GM12891 (cell line): ENCODE measurements at regions not wholly inside any gene's neighbourhood (a gene's known extent, or its start where the extent isn't known, plus 50 kb on each side); places are given as distances from the start of the nearest gene placed in this dataset.

ENCODE experiments used
- PAX5 ChIP-seq: IDR thresholded peaks from 2 replicates; pipeline ENCODE4 v1.6.1; 2011; ENCODE audit warnings: low read length, moderate library complexity, mild to moderate bottlenecking; ENCODE audit not compliant: insufficient read depth, severe bottlenecking
- POLR2A ChIP-seq: IDR thresholded peaks from 2 replicates; pipeline ENCODE4 v1.6.1; 2011; ENCODE audit warnings: low read depth, low read length, control low read depth
- POLR2AphosphoS5 ChIP-seq: IDR thresholded peaks from 2 replicates; pipeline ENCODE4 v1.6.1; 2011; ENCODE audit warnings: low read depth, low read length, control low read depth
- POU2F2 ChIP-seq: IDR thresholded peaks from 2 replicates; pipeline ENCODE4 v1.6.1; 2011; ENCODE audit warnings: low read depth, mild to moderate bottlenecking, control low read depth, low read length, moderate library complexity
- SPI1 ChIP-seq: IDR thresholded peaks from 2 replicates; pipeline ENCODE4 v1.6.1; 2011; ENCODE audit warnings: low read depth, low read length, control low read depth
- TAF1 ChIP-seq: IDR thresholded peaks from 2 replicates; pipeline ENCODE4 v1.6.1; 2011; ENCODE audit warnings: low read depth, low read length, control low read depth

DNA sequence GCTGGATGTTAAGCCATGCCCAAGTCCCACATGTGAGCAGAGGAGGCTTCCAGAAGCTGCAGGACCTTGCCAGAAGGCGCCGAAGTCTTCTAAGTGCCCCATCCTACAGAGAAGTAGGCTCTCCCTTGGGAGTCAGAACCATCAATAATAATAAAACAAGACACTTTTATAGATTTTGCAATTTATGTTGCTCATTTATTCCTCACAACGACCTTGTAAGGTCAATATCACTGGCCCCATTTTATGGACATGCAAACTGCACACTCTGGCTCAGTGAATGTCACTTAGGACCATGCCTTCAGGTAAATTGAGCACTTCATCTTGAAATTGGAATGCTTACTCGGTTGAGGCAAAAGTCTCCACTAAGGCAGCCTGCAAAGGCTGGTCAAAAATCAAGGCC, 170.4 kb downstream of the BCOR start:
- TF ChIP-seq SPI1: no peak
- TF ChIP-seq POLR2A: no peak
- no peak for TF ChIP-seq TAF1
- no peak for TF ChIP-seq POU2F2
- no peak for TF ChIP-seq POLR2AphosphoS5
- no peak for TF ChIP-seq PAX5
